ENCODE measurements at regions not wholly inside any gene's neighbourhood (a gene's known extent, or its start where the extent isn't known, plus 50 kb on each side); places are given as distances from the start of the nearest gene placed in this dataset.

DNA sequence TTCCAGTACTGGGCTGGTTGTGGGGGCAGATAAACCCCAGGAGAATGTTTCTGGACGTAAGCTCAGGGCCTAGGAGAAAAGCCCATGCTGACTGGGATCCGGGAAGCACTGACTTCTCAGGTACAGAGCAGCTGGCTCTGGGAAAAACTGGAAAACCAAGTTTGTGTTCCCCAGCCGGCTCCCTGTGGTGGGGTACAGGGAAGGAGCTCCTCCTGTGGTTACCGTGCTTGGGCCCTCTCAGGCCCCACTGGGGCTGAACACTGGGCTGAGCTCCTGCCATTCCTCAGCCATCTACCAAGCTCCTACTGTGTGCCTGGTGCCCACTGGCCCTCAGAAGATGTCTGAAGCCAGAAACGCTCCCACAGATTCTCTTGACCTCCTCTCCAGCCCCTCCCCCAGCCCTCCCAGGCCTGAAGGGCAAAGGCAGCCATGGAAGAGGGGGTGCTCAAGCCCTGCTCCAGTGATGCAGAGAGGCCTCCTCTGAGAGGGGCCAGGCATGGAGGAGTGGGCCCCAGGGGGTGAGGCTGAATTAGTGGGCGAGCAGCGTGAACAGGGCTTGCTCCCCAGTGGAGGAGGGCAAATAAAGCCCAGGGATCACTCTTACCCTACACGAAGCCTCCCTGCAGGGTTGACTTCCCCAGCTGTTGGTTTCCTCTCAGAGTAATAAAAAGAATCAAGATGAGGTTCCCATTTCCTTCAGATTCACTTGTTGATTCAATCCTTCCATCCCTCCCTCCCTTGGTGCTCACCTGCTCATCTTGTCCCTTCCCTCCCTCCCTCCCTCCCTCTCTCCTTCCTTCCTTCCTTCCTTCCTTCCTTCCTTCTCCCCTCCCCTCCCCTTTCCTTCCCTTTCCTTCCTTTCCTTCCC is 100.0 kb downstream of the VEGFA start:
- H3K4me3 ChIP-seq (replicated peaks in 1 of 2; ENCODE audit: low read depth in 1 of 2, low read length in 2 of 2): no peak overlapping the region
- ChIA-PET CTCF (no interaction called here), RAD21 (ENCODE audit: low non-redundant PET in 1 of 2, low total read pairs in 2 of 2, uncharacterized antibody in 2 of 2, unreplicated experiment in 2 of 2) (no interaction called here), POLR2A (no interaction called here)
- H3K9me3 ChIP-seq (ENCODE audit: control insufficient read depth in 1 of 2, insufficient read depth in 1 of 2, low read depth in 1 of 2, low read length in 2 of 2): no peaks in the 10 kb centered on the region
- H3K36me3 ChIP-seq (ENCODE audit: control insufficient read depth in 1 of 2, insufficient read depth in 2 of 2, low read length in 2 of 2): no peaks in the 10 kb centered on the region
- no peak overlapping the region for H3K4me2 ChIP-seq (ENCODE audit: low read length)
- no peak overlapping the region for H3K27ac ChIP-seq (ENCODE audit: low read depth, low read length)
- intact Hi-C loops (cut with micrococcal nuclease): no loop called here
- H3K79me2 ChIP-seq (ENCODE audit: insufficient read depth, low read length): no peaks in the 10 kb centered on the region
- H4K20me1 ChIP-seq (ENCODE audit: insufficient read depth): no peaks in the 10 kb centered on the region
- no peak for TF ChIP-seq RAD21 (IDR thresholded peaks at IDR 0.05; ENCODE audit: low read depth)
- H3K27me3 ChIP-seq (ENCODE audit: insufficient read depth, low read length): no peaks in the 10 kb centered on the region
- H3K9ac ChIP-seq (ENCODE audit: low read length): no peak overlapping the region
- DNase-seq (ENCODE audit: low read depth, low spot score) (no peak), ATAC-seq (no peak)
- BruUV-seq (replicated peaks): no TSS peak
- no peaks in the 10 kb centered on the region for H3K4me1 ChIP-seq (ENCODE audit: control insufficient read depth in 1 of 2, insufficient read depth in 2 of 2, low read length in 2 of 2)
- no peak overlapping the region for H2AFZ ChIP-seq (ENCODE audit: low read depth, low read length, poor library complexity, severe bottlenecking)
- H3K9me2 ChIP-seq (ENCODE audit: insufficient read depth): no peaks in the 10 kb centered on the region

DNA sequence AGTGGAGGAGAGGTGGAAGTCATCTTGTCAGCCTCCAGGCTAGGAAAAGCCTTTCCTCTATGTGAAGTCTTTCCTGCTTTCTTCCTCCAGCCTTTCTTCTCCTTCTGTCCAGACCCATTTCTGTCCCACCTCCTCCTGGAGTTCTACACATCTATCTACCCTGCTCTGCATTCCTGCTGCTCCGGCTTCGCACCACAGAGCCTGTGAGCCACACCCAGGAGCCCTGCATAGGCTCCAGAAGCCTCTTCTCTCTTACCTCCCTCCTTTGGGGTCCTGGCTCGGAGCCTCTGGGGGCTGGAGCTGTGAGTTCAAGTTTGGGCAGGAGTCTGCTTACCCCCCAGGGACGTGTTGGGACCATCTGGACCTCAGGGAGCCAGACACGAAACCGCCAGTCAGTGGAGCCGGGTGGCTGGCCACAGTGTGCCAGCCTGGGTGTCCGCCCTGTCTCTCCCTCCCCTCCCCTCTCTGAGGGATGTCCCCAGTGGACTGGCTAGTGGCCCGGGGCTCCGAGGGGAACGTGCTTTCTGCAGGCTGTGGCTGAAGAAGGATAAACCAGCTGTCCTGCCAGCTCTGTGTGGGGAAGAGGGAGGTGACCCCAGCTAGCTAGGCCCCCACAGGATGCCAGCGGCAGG is 99.2 kb downstream of the VEGFA start:
- ChIA-PET CTCF (no interaction called here), POLR2A (no interaction called here), RAD21 (ENCODE audit: low non-redundant PET in 1 of 2, low total read pairs in 2 of 2, uncharacterized antibody in 2 of 2, unreplicated experiment in 2 of 2) (no interaction called here)
- Histone ChIP-seq H3K9me2 (ENCODE audit: insufficient read depth) (no peaks in the 10 kb centered on the region), H3K27ac (ENCODE audit: low read depth, low read length) (no peak overlapping the region), H4K20me1 (ENCODE audit: insufficient read depth) (no peaks in the 10 kb centered on the region), H2AFZ (ENCODE audit: low read depth, low read length, poor library complexity, severe bottlenecking) (no peak overlapping the region), H3K4me2 (ENCODE audit: low read length) (no peak overlapping the region), H3K9me3 (ENCODE audit: control insufficient read depth in 1 of 2, insufficient read depth in 1 of 2, low read depth in 1 of 2, low read length in 2 of 2) (no peaks in the 10 kb centered on the region), H3K9ac (ENCODE audit: low read length) (no peak overlapping the region), H3K4me1 (ENCODE audit: control insufficient read depth in 1 of 2, insufficient read depth in 2 of 2, low read length in 2 of 2) (no peaks in the 10 kb centered on the region), H3K27me3 (ENCODE audit: insufficient read depth, low read length) (no peaks in the 10 kb centered on the region), H3K4me3 (replicated peaks in 1 of 2; ENCODE audit: low read depth in 1 of 2, low read length in 2 of 2) (no peak overlapping the region), H3K79me2 (ENCODE audit: insufficient read depth, low read length) (no peaks in the 10 kb centered on the region), H3K36me3 (ENCODE audit: control insufficient read depth in 1 of 2, insufficient read depth in 2 of 2, low read length in 2 of 2) (no peaks in the 10 kb centered on the region)
- BruUV-seq (replicated peaks): no TSS peak
- ATAC-seq: no peak
- TF ChIP-seq SIN3A (IDR thresholded peaks at IDR 0.05; ENCODE audit: low read depth) (no peak), POLR2A (IDR thresholded peaks at IDR 0.05; ENCODE audit: borderline replicate concordance, extremely low read depth, insufficient read depth, insufficient read length) (no peak), RAD21 (IDR thresholded peaks at IDR 0.05; ENCODE audit: low read depth) (no peak)
- intact Hi-C loops (cut with micrococcal nuclease): no loop called here
- no peak for DNase-seq (ENCODE audit: low read depth, low spot score)

Data from HCT116 (cell line).